Prostate gland (tissue), 2 donors: ENCODE measurements at regions not wholly inside any gene's neighbourhood (a gene's known extent, or its start where the extent isn't known, plus 50 kb on each side); places are given as distances from the start of the nearest gene placed in this dataset.

ENCODE experiments used
- DNase-seq: peaks from one replicate; pipeline ENCODE4 v3.0.0-alpha.2; 2019; ENCODE audit warnings: low spot score
- H3K27ac ChIP-seq, 2 donors: fragments of 200-600 bp; sonication (generic); 2 replicates each; pipeline ENCODE4 v1.5.1; 2017 to 2019
- H3K27me3 ChIP-seq: fragments of 200-600 bp; sonication (generic); replicated peaks from 2 replicates; pipeline ENCODE4 v1.5.1; 2019; ENCODE audit not compliant: insufficient read depth
- H3K36me3 ChIP-seq, 2 donors: fragments of 200-600 bp; sonication (generic); 1 replicate in 1 of 2; 2 replicates in 1 of 2; pipeline versions ENCODE4 v1.5.1 to v1.8.1; 2017 to 2019
- H3K4me1 ChIP-seq: fragments of 200-600 bp; sonication (generic); replicated peaks from 2 replicates; pipeline ENCODE4 v1.5.1; 2019
- H3K4me3 ChIP-seq, 2 donors: fragments of 200-600 bp; sonication (generic); 2 replicates each; pipeline ENCODE4 v1.5.1; 2017 to 2019
- H3K9me3 ChIP-seq: fragments of 200-600 bp; sonication (generic); 2 replicates; pipeline ENCODE4 v1.5.1; 2017
- CTCF ChIP-seq, 4 experiments: fragments of 200-600 bp in 2 of 4; fragments of 450-650 bp in 2 of 4; sonication (generic) in 2 of 4; IDR thresholded peaks; 1 replicate in 3 of 4; 2 replicates in 1 of 4; pipeline ENCODE4 v1.5.1; 2016 to 2019; ENCODE audit warnings: antibody characterized with exemption in 4 of 4, mild to moderate bottlenecking in 2 of 4, moderate library complexity in 2 of 4
- POLR2A ChIP-seq: fragments of 450-650 bp; IDR thresholded peaks from one replicate; pipeline ENCODE4 v1.6.1; 2016; ENCODE audit warnings: antibody characterized with exemption, mild to moderate bottlenecking
- POLR2AphosphoS5 ChIP-seq: sonication (generic); formaldehyde crosslinking; IDR thresholded peaks from one replicate; pipeline ENCODE4 v1.6.1; 2017; ENCODE audit warnings: antibody characterized with exemption
- WGBS: methylation state at CpG from one replicate; pipeline ENCODE4 v1.1.5; 2018; 5-methylcytosine and 5-hydroxymethylcytosine counted together
- intact Hi-C: fragments of 100-400 bp; cut with DNase I; formaldehyde crosslinking; loops from one replicate; pipeline ENCODE4 v1.14.2; 2022

GRCh38 chr18:14905350-14905749, 157.4 kb downstream of the ANKRD30B start:
- no peaks in the 10 kb centered on the region for H3K4me1 ChIP-seq
- H3K36me3 ChIP-seq, result no peaks in the 10 kb centered on the region
- H3K27me3 ChIP-seq, result no peaks in the 10 kb centered on the region
- no peak for TF ChIP-seq CTCF (IDR thresholded peaks at IDR 0.05)
- no peak for TF ChIP-seq POLR2A
- no peak for TF ChIP-seq POLR2AphosphoS5
- intact Hi-C loops, result no loop called here
- no peak overlapping the region for H3K27ac ChIP-seq
- no peaks in the 10 kb centered on the region for H3K9me3 ChIP-seq
- DNase-seq, result no peak
- H3K4me3 ChIP-seq, result no peak overlapping the region

GRCh38 chr18:14905979-14906378, 158.0 kb downstream of the ANKRD30B start:
- TF ChIP-seq POLR2AphosphoS5, result no peak
- TF ChIP-seq POLR2A, result no peak
- no peak for TF ChIP-seq CTCF (IDR thresholded peaks at IDR 0.05)
- H3K27me3 ChIP-seq, result no peaks in the 10 kb centered on the region
- no peaks in the 10 kb centered on the region for H3K36me3 ChIP-seq
- H3K9me3 ChIP-seq, result no peaks in the 10 kb centered on the region
- DNase-seq, result no peak
- H3K4me1 ChIP-seq, result no peaks in the 10 kb centered on the region
- 43% methylated on average over 1 of the region's 1 CpG for WGBS
- no peak overlapping the region for H3K27ac ChIP-seq
- no peak overlapping the region for H3K4me3 ChIP-seq
- intact Hi-C loops, result no loop called here

GRCh38 chr18:14907420-14907819, 159.4 kb downstream of the ANKRD30B start:
- Histone ChIP-seq H3K4me1 (no peaks in the 10 kb centered on the region), H3K36me3 (no peaks in the 10 kb centered on the region), H3K27me3 (no peaks in the 10 kb centered on the region), H3K4me3 (no peak overlapping the region), H3K9me3 (no peaks in the 10 kb centered on the region), H3K27ac (no peak overlapping the region)
- TF ChIP-seq CTCF (IDR thresholded peaks at IDR 0.05) (no peak), POLR2A (no peak), POLR2AphosphoS5 (no peak)
- no peak for DNase-seq
- intact Hi-C loops, result no loop called here
- WGBS, result 88% methylated on average over 9 of the region's 9 CpGs

- no peaks in the 10 kb centered on the region for H3K9me3 ChIP-seq
- no peak overlapping the region for H3K4me3 ChIP-seq
- no peaks in the 10 kb centered on the region for H3K36me3 ChIP-seq
- WGBS, result 62% methylated on average over 5 of the region's 5 CpGs
- intact Hi-C loops, result no loop called here
- DNase-seq, result no peak
- TF ChIP-seq POLR2A (no peak), CTCF (IDR thresholded peaks at IDR 0.05) (no peak), POLR2AphosphoS5 (no peak)
- no peak overlapping the region for H3K27ac ChIP-seq
- no peaks in the 10 kb centered on the region for H3K4me1 ChIP-seq
- no peaks in the 10 kb centered on the region for H3K27me3 ChIP-seq
Observed at GRCh38 chr18:14908541-14908940, 160.6 kb downstream of the ANKRD30B start.

GRCh38 chr18:14912967-14913366, 165.0 kb downstream of the ANKRD30B start:
- no peak for DNase-seq
- no peaks in the 10 kb centered on the region for H3K27me3 ChIP-seq
- TF ChIP-seq CTCF (IDR thresholded peaks at IDR 0.05), result no peak
- H3K36me3 ChIP-seq, result no peaks in the 10 kb centered on the region
- H3K4me1 ChIP-seq, result no peaks in the 10 kb centered on the region
- intact Hi-C loops, result no loop called here
- H3K27ac ChIP-seq, result no peak overlapping the region
- WGBS, result 68% methylated on average over 1 of the region's 1 CpG
- no peak overlapping the region for H3K4me3 ChIP-seq
- H3K9me3 ChIP-seq, result no peaks in the 10 kb centered on the region
